H1 (cell line): ENCODE measurements at regions not wholly inside any gene's neighbourhood (a gene's known extent, or its start where the extent isn't known, plus 50 kb on each side); places are given as distances from the start of the nearest gene placed in this dataset.

Experiments used
- ASH2L ChIP-seq: fragments of 200-600, 300-600 bp; sonication (generic); IDR thresholded peaks from one replicate; pipeline ENCODE4 v1.7.1; 2017; ENCODE audit warnings: low read length
- CHD1 ChIP-seq: IDR thresholded peaks from 2 replicates; pipeline ENCODE4 v1.6.1; 2012; ENCODE audit warnings: low read depth, low read length, improper control_type of control experiment
- CTBP2 ChIP-seq: IDR thresholded peaks from 2 replicates; pipeline ENCODE4 v1.7.0; 2011; ENCODE audit warnings: borderline replicate concordance, mild to moderate bottlenecking, moderate library complexity, mixed read lengths, low read length; ENCODE audit not compliant: insufficient read depth, insufficient read length
- CTCF ChIP-seq, 3 experiments: IDR thresholded peaks; 1 replicate in 2 of 3; 2 replicates in 1 of 3; pipeline versions ENCODE4 v1.5.1 to v1.6.1; 2011; ENCODE audit warnings: low read length in 3 of 3, mild to moderate bottlenecking in 3 of 3, inconsistent platforms in 2 of 3, low read depth in 1 of 3, moderate library complexity in 1 of 3; ENCODE audit not compliant: insufficient read depth in 1 of 3; ENCODE audit errors: control extremely low read depth in 1 of 3
- EP300 ChIP-seq, 2 experiments: IDR thresholded peaks; 1 replicate in 1 of 2; 2 replicates in 1 of 2; pipeline ENCODE4 v1.6.1; 2011 to 2012; ENCODE audit warnings: low read depth in 2 of 2, low read length in 2 of 2, mild to moderate bottlenecking in 2 of 2, borderline replicate concordance in 1 of 2, inconsistent platforms in 1 of 2, moderate library complexity in 1 of 2
- MAFK ChIP-seq: IDR thresholded peaks from 2 replicates; pipeline ENCODE4 v1.6.1; 2012; ENCODE audit warnings: low read depth, mild to moderate bottlenecking, improper control_type of control experiment, low read length
- POLR2A ChIP-seq, 2 experiments: IDR thresholded peaks; 1 replicate in 1 of 2; 2 replicates in 1 of 2; pipeline ENCODE4 v1.6.1; 2011; ENCODE audit warnings: low read depth in 2 of 2, low read length in 2 of 2, mild to moderate bottlenecking in 2 of 2; ENCODE audit errors: control extremely low read depth in 1 of 2
- POLR2AphosphoS5 ChIP-seq: IDR thresholded peaks from 2 replicates; pipeline ENCODE4 v1.6.1; 2011; ENCODE audit warnings: low read depth, low read length
- SIN3A ChIP-seq, 2 experiments: IDR thresholded peaks in 1 of 2; conservative IDR thresholded peaks in 1 of 2; 2 replicates each; pipeline ENCODE4 v1.6.1; 2011 to 2012; ENCODE audit warnings: low read length in 2 of 2, improper control_type of control experiment in 1 of 2, low read depth in 1 of 2, mild to moderate bottlenecking in 1 of 2
- SIX5 ChIP-seq: IDR thresholded peaks from 2 replicates; pipeline ENCODE4 v1.6.1; 2011; ENCODE audit warnings: mild to moderate bottlenecking, low read depth, low read length
- TAF1 ChIP-seq: IDR thresholded peaks from 2 replicates; pipeline ENCODE4 v1.6.1; 2011; ENCODE audit warnings: mild to moderate bottlenecking, low read depth, low read length

GRCh38 chr1:43057567-43057966, 98.9 kb upstream of the SLC2A1 start:
- TF ChIP-seq EP300 (IDR thresholded peaks at IDR 0.05; ENCODE audit: borderline replicate concordance in 1 of 2, low read depth in 2 of 2, low read length in 2 of 2) (no peak), CHD1 (no peak), SIX5 (no peak), CTCF (IDR thresholded peaks at IDR 0.05; ENCODE audit: control extremely low read depth in 1 of 3, insufficient read depth in 1 of 3, low read depth in 1 of 3, low read length in 3 of 3) (no peak), POLR2A (IDR thresholded peaks at IDR 0.05; ENCODE audit: control extremely low read depth in 1 of 2, low read depth in 2 of 2, low read length in 2 of 2) (no peak), CTBP2 (no peak), MAFK (no peak), ASH2L (no peak), SIN3A (conservative IDR thresholded peaks at IDR 0.05 in 1 of 2, IDR thresholded peaks at IDR 0.05 in 1 of 2; ENCODE audit: low read depth in 1 of 2, low read length in 2 of 2) (no peak), POLR2AphosphoS5 (no peak), TAF1 (no peak)
